KMS-11 (cell line): ENCODE measurements at regions not wholly inside any gene's neighbourhood (a gene's known extent, or its start where the extent isn't known, plus 50 kb on each side); places are given as distances from the start of the nearest gene placed in this dataset.

Experiments
- H2AFZ ChIP-seq: fragments of 200-600 bp; sonication (generic); 2 replicates; pipeline ENCODE4 v1.6.1; 2016; ENCODE audit warnings: antibody characterized with exemption, mixed run types, low read depth
- H3K27ac ChIP-seq: fragments of 200-600 bp; sonication (generic); 2 replicates; pipeline ENCODE4 v1.6.1; 2016; ENCODE audit warnings: mild to moderate bottlenecking, mixed run types
- H3K27me3 ChIP-seq: fragments of 200-600 bp; sonication (generic); 2 replicates; pipeline ENCODE4 v1.6.1; 2017; ENCODE audit warnings: mild to moderate bottlenecking, low read depth, mixed run types, moderate library complexity; ENCODE audit not compliant: insufficient read depth
- H3K36me3 ChIP-seq: fragments of 200-600 bp; sonication (generic); 2 replicates; pipeline ENCODE4 v1.6.1; 2017; ENCODE audit warnings: mild to moderate bottlenecking, mixed run types; ENCODE audit not compliant: insufficient read depth
- H3K4me1 ChIP-seq: fragments of 200-600 bp; sonication (generic); 2 replicates; pipeline ENCODE4 v1.6.1; 2016; ENCODE audit warnings: mild to moderate bottlenecking, low read depth, mixed run types; ENCODE audit not compliant: poor library complexity, severe bottlenecking
- H3K4me2 ChIP-seq: fragments of 200-600 bp; sonication (generic); 2 replicates; pipeline ENCODE4 v1.7.0; 2016; ENCODE audit warnings: mild to moderate bottlenecking, mixed run types
- H3K4me3 ChIP-seq: fragments of 200-600 bp; sonication (generic); IDR thresholded peaks from 2 replicates; pipeline ENCODE4 v1.6.1; 2017; ENCODE audit warnings: low read depth, low read length, mixed read lengths; ENCODE audit not compliant: insufficient read depth
- H3K79me2 ChIP-seq: fragments of 200-600 bp; sonication (generic); 2 replicates; pipeline ENCODE4 v1.6.1; 2016; ENCODE audit warnings: low read depth, mixed run types; ENCODE audit not compliant: insufficient read depth
- H3K9ac ChIP-seq: fragments of 200-600 bp; sonication (generic); 2 replicates; pipeline ENCODE4 v1.6.1; 2016; ENCODE audit warnings: mild to moderate bottlenecking, mixed run types
- H4K20me1 ChIP-seq: fragments of 200-600 bp; sonication (generic); 2 replicates; pipeline ENCODE4 v1.6.1; 2016; ENCODE audit warnings: mild to moderate bottlenecking, mixed run types; ENCODE audit not compliant: insufficient read depth
- TF ChIP-seq, protein P1 (sequence below): fragments of 200-600 bp; sonication (generic); conservative IDR thresholded peaks from 2 replicates; pipeline ENCODE4 v1.6.1; 2017; ENCODE audit warnings: low read depth, mild to moderate bottlenecking, antibody characterized with exemption, low read length, moderate library complexity, mixed read lengths

DNA sequence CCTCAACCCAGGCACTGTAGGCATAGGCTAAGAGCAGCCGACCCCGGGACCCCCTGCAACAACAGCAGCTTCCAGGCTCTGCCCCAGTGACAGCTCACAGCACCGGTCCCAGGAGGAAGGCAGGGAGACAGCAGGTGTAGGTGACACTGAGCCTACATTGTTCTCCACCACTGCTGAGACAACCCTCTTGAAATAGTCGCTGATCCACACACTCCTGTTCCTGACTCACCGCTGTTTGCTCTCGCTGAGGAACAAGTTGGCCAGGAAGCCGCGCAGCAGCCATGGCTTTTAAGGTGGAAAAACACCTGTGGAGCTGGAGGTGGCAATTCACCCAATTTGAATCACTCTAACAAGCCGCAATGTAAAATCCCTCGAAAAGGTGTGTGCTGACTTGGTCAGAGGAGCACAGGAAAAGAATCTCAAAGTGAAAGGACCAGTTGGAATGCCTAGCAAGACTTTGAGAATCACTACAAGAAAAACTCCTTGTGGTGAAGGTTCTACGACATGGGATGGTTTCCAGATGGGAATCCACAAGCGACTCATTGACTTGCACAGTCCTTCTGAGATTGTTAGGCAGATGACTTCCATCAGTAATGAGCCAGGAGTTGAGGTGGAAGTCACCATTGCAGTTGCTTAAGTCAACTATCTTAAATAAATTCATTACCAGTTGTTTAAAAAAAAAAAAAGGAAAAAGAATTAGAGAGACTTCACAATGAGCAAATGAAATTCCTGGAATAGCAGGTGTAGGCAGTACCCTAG lies 167.5 kb downstream of the ARL4C start:
- no peak overlapping the region for H3K4me2 ChIP-seq
- TF ChIP-seq, protein P1, sequence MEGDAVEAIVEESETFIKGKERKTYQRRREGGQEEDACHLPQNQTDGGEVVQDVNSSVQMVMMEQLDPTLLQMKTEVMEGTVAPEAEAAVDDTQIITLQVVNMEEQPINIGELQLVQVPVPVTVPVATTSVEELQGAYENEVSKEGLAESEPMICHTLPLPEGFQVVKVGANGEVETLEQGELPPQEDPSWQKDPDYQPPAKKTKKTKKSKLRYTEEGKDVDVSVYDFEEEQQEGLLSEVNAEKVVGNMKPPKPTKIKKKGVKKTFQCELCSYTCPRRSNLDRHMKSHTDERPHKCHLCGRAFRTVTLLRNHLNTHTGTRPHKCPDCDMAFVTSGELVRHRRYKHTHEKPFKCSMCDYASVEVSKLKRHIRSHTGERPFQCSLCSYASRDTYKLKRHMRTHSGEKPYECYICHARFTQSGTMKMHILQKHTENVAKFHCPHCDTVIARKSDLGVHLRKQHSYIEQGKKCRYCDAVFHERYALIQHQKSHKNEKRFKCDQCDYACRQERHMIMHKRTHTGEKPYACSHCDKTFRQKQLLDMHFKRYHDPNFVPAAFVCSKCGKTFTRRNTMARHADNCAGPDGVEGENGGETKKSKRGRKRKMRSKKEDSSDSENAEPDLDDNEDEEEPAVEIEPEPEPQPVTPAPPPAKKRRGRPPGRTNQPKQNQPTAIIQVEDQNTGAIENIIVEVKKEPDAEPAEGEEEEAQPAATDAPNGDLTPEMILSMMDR = no peak
- no peak overlapping the region for H3K4me3 ChIP-seq
- no peak overlapping the region for H3K27ac ChIP-seq
- no peaks in the 10 kb centered on the region for H3K27me3 ChIP-seq
- no peaks in the 10 kb centered on the region for H3K79me2 ChIP-seq
- H4K20me1 ChIP-seq = no peaks in the 10 kb centered on the region
- H2AFZ ChIP-seq = no peak overlapping the region
- H3K9ac ChIP-seq = no peak overlapping the region
- H3K36me3 ChIP-seq = no peaks in the 10 kb centered on the region
- no peaks in the 10 kb centered on the region for H3K4me1 ChIP-seq

DNA sequence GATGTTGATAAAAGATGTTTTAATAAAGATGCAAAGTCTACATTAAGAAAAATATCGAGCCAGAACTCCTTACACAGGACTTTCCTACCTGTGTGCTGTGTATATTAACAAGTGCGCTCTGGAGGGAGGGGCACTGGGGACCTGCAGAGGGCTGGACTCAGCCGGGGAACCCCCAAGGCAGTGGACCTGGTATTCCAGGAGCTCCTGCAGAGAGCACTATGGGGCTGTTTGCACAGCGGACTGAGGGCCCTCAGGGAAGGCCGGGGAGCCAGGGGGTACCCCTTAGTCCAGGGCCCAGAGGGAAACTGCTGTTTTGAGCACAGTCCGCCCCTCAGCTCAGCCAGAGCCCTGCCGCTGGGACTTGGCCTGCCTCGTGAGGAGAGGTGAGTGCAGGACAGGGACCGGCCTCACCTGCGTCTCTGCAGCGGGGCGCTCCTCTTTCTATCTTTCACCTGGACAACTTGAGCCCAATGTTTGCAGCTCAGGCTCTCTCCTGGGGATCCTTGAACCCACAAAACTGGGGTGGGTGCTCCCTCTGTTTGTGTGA lies 168.4 kb downstream of the ARL4C start:
- Histone ChIP-seq H3K4me2 (no peak overlapping the region), H3K9ac (no peak overlapping the region), H4K20me1 (no peaks in the 10 kb centered on the region), H3K27ac (no peak overlapping the region), H2AFZ (no peak overlapping the region), H3K4me3 (no peak overlapping the region), H3K4me1 (no peaks in the 10 kb centered on the region), H3K79me2 (no peaks in the 10 kb centered on the region), H3K27me3 (no peaks in the 10 kb centered on the region), H3K36me3 (no peaks in the 10 kb centered on the region)
- TF ChIP-seq, protein P1 = no peak

DNA sequence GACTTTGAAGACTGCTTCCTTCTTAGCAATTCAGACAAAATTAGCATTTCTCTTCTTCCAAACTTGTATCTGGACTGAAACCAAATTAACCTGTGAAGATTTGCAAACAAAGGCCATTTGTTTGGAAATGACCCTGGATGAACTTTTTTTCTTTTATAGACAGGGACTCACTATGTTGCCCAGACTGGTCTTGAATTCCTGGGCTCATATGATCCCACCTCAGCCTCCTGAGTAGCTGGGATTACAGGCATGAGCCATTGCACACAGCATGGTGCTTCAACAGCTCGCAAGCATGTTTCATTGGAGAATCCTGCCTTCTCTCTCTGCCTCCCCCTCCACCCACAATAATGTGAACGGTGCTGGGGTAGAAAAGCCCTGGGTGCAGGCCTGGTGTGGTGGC lies 170.2 kb downstream of the ARL4C start:
- Histone ChIP-seq H3K4me2 (no peak overlapping the region), H3K27ac (no peak overlapping the region), H4K20me1 (no peaks in the 10 kb centered on the region), H3K36me3 (no peaks in the 10 kb centered on the region), H3K27me3 (no peaks in the 10 kb centered on the region), H3K4me3 (no peak overlapping the region), H3K9ac (no peak overlapping the region), H3K4me1 (no peaks in the 10 kb centered on the region), H2AFZ (no peak overlapping the region), H3K79me2 (no peaks in the 10 kb centered on the region)
- TF ChIP-seq, protein P1 = no peak

DNA sequence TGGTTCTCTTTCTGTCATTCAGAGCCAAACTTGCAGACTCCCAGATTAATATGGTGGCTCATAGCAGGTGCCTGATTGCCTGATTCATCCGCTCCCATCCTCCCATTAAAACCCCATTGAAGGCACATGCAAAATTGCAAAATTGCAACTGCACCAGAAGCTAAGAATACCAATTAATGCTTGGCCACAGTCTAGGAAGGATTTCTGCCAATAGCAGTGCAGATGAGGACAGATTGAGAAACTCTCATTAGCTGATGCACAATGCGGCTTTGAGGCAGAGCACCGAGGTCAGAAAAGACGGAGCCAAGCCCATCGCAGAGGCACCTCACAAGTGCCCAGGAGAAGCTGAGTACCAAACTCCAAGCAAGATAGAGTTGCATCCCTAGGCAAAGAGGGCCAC lies 172.8 kb downstream of the ARL4C start:
- Histone ChIP-seq H3K4me3 (no peak overlapping the region), H3K4me2 (no peak overlapping the region), H3K27me3 (no peaks in the 10 kb centered on the region), H2AFZ (no peak overlapping the region), H4K20me1 (no peaks in the 10 kb centered on the region), H3K27ac (no peak overlapping the region), H3K4me1 (no peaks in the 10 kb centered on the region), H3K79me2 (no peaks in the 10 kb centered on the region), H3K9ac (no peak overlapping the region), H3K36me3 (no peaks in the 10 kb centered on the region)
- TF ChIP-seq, protein P1 = no peak
